Left ventricle myocardium inferior (tissue), 1 donor: ENCODE measurements at regions not wholly inside any gene's neighbourhood (a gene's known extent, or its start where the extent isn't known, plus 50 kb on each side); places are given as distances from the start of the nearest gene placed in this dataset.
A peak's percentile ranks its signal among the peaks of the same experiment; 100 is the strongest.

Source experiments
- DNase-seq: peaks from one replicate; pipeline ENCODE4 v3.0.0-alpha.2; 2020
- H3K27ac ChIP-seq: fragments of 200-600 bp; replicated peaks from 2 replicates; pipeline ENCODE4 v1.8.0; 2021
- H3K27me3 ChIP-seq: fragments of 200-600 bp; 2 replicates; pipeline ENCODE4 v1.8.0; 2021; ENCODE audit warnings: low read depth
- H3K36me3 ChIP-seq: fragments of 200-600 bp; 2 replicates; pipeline ENCODE4 v1.8.0; 2021
- H3K4me1 ChIP-seq: fragments of 200-600 bp; 2 replicates; pipeline ENCODE4 v1.8.0; 2021
- H3K4me3 ChIP-seq: fragments of 200-600 bp; 2 replicates; pipeline ENCODE4 v1.8.0; 2021; ENCODE audit warnings: mild to moderate bottlenecking, moderate library complexity
- H3K9me3 ChIP-seq: fragments of 200-600 bp; replicated peaks from 2 replicates; pipeline ENCODE4 v1.8.0; 2021
- CTCF ChIP-seq: fragments of 200-600 bp; IDR thresholded peaks from 2 replicates; pipeline ENCODE4 v1.8.0; 2021; ENCODE audit warnings: antibody characterized with exemption, mild to moderate bottlenecking, borderline replicate concordance
- intact Hi-C: fragments of 100-400 bp; cut with micrococcal nuclease; formaldehyde crosslinking; loops from one replicate; pipeline ENCODE4 v1.11.0; 2022
- donor health status: DM: no; HTN: yes; CAD: no; lungs with severe emphysema.

DNA sequence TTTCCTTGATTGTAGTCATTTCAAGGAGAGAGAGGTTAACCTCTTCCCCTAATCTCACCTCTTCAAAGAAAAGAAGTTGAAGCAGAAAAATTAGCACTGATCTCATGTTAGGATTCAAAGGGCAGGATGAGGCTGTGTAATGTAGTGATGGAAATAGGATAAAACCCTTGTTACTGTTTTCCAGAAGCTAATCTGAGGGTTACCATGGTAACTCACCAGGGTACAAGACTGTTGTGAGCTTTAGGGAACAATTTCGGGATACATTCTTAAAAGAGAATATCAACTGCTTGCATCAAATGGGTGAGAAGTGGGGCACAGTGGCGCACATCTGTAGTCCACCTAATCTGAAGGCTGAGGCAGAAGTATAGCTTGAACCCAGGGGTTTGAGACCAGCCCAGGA lies 64.9 kb upstream of the SLC39A10 start:
- Histone ChIP-seq H3K9me3 (no peaks in the 10 kb centered on the region), H3K36me3 (no peaks in the 10 kb centered on the region), H3K4me3 (no peak overlapping the region), H3K27ac (no peak overlapping the region), H3K4me1 (peaks cover 17% of the 10 kb centered on the region), H3K27me3 (no peaks in the 10 kb centered on the region)
- intact Hi-C loops: no loop called here
- no peak for TF ChIP-seq CTCF
- DNase-seq: no peak

DNA sequence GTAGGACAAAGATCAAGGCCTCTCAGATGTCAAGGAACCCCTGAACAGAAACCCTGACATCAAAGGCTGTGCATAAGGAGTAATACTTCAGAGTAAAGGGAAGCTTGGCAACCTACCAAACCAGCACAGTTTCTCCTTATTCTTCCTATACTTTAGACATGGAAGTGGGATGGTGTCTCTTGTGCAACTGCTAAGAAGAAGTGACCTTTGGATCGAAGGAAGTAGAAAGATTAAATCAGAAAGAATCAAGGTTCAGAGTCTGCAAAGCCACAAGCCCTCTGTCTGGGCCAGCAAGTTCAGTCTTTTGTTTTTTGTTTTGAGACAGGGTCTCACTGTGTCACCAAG lies 66.2 kb upstream of the SLC39A10 start:
- TF ChIP-seq CTCF: no peak

GRCh38 chr2:195590199-195590860 lies 66.7 kb upstream of the SLC39A10 start:
- TF ChIP-seq CTCF: no peak
- peaks cover 17% of the 10 kb centered on the region for H3K4me1 ChIP-seq
- H3K9me3 ChIP-seq: no peaks in the 10 kb centered on the region
- H3K27me3 ChIP-seq: no peaks in the 10 kb centered on the region
- DNase-seq: no peak
- intact Hi-C loops: no loop called here
- H3K27ac ChIP-seq: peak overlapping the region; percentile 71
- H3K4me3 ChIP-seq: no peak overlapping the region
- H3K36me3 ChIP-seq: no peaks in the 10 kb centered on the region

More for the DNA sequence above, 66.2 kb upstream of the SLC39A10 start:
- intact Hi-C loops: no loop called here
- Histone ChIP-seq H3K27me3 (no peaks in the 10 kb centered on the region), H3K27ac (peak overlapping the region; percentile 71), H3K4me1 (peaks cover 17% of the 10 kb centered on the region), H3K4me3 (no peak overlapping the region), H3K36me3 (no peaks in the 10 kb centered on the region), H3K9me3 (no peaks in the 10 kb centered on the region)
- DNase-seq: no peak

- no peak for DNase-seq
- Histone ChIP-seq H3K4me1 (peaks cover 17% of the 10 kb centered on the region), H3K27me3 (no peaks in the 10 kb centered on the region), H3K27ac (no peak overlapping the region), H3K36me3 (no peaks in the 10 kb centered on the region), H3K9me3 (no peaks in the 10 kb centered on the region), H3K4me3 (no peak overlapping the region)
- intact Hi-C loops: no loop called here
- TF ChIP-seq CTCF: no peak
Observed at GRCh38 chr2:195587966-195588365, 69.1 kb upstream of the SLC39A10 start.

DNA sequence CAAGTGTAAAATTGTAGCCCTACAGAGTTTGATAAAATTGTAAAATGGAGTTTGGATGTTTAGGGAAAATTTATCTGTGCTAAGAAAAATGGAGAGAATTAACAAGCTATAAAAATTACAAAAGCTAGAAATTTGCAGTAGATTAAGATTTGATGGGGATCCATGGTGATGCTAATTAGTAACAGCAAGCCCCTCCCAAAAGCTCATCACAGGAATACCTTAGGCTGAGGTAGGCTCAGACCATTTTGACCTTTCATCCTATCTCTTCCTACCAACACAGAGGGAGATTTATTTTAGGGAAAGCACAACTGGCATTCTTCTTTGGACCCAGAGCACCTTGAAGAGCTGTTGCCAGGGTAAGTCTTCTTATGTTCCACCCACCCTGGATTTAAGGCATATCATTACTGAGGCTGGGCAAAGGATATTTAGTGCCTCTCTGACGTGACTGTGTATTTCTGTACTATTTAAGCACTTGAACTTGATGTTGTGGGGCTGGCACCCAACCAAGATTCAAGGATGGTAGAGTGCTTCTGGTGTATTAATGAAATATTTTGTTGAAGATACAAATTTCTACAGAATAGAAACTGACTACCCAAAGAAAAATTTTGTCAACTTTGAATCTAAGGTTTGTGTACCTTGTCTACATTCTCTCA lies 70.8 kb upstream of the SLC39A10 start:
- no peak for TF ChIP-seq CTCF
- H3K27ac ChIP-seq: no peak overlapping the region
- H3K36me3 ChIP-seq: no peaks in the 10 kb centered on the region
- H3K27me3 ChIP-seq: no peaks in the 10 kb centered on the region
- no peaks in the 10 kb centered on the region for H3K9me3 ChIP-seq
- peaks cover 17% of the 10 kb centered on the region for H3K4me1 ChIP-seq
- no peak overlapping the region for H3K4me3 ChIP-seq
- DNase-seq: no peak
- intact Hi-C loops: no loop called here
